OCI-LY7 (cell line): ENCODE measurements at regions not wholly inside any gene's neighbourhood (a gene's known extent, or its start where the extent isn't known, plus 50 kb on each side); places are given as distances from the start of the nearest gene placed in this dataset.

Experiments
- EZH2phosphoT487 ChIP-seq: fragments of 200-600 bp; sonication (generic); IDR thresholded peaks from 2 replicates; pipeline ENCODE4 v1.6.1; 2018; ENCODE audit warnings: low read depth, borderline replicate concordance, mild to moderate bottlenecking, mixed run types, antibody characterized with exemption, low read length, moderate library complexity, mixed read lengths
- TF ChIP-seq, protein P1 (sequence below): fragments of 200-600 bp; sonication (generic); conservative IDR thresholded peaks from 2 replicates; pipeline ENCODE4 v1.5.1; 2014; ENCODE audit warnings: mild to moderate bottlenecking, antibody characterized with exemption, low read length, moderate library complexity, mixed read lengths

GRCh38 chr4:19698961-19699360 lies 552.7 kb upstream of the SLIT2 start:
- TF ChIP-seq, protein P1, sequence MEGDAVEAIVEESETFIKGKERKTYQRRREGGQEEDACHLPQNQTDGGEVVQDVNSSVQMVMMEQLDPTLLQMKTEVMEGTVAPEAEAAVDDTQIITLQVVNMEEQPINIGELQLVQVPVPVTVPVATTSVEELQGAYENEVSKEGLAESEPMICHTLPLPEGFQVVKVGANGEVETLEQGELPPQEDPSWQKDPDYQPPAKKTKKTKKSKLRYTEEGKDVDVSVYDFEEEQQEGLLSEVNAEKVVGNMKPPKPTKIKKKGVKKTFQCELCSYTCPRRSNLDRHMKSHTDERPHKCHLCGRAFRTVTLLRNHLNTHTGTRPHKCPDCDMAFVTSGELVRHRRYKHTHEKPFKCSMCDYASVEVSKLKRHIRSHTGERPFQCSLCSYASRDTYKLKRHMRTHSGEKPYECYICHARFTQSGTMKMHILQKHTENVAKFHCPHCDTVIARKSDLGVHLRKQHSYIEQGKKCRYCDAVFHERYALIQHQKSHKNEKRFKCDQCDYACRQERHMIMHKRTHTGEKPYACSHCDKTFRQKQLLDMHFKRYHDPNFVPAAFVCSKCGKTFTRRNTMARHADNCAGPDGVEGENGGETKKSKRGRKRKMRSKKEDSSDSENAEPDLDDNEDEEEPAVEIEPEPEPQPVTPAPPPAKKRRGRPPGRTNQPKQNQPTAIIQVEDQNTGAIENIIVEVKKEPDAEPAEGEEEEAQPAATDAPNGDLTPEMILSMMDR, result no peak
- TF ChIP-seq EZH2phosphoT487, result no peak
